ENCODE measurements at regions not wholly inside any gene's neighbourhood (a gene's known extent, or its start where the extent isn't known, plus 50 kb on each side); places are given as distances from the start of the nearest gene placed in this dataset.

DNA sequence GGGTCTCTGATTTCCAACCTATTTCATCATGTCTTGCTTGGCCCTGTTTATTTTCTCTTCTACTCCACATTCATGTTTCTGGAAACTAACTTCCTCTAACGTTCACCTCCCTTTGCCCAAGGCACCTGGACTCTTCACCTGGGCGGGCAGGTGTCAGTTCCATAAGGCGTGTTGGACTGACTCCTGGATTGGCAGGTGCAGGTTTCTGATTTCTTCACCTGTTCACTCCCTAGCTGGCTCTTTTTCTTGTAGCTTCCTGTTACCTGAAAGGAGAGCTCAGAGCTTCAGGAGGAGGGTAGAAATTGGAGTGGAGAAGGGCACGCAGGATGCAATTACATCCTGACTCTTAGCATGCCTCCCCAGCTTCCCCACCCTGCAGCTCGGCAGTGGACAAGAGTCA, 350.8 kb upstream of the KLF3 start:
- no peak for DNase-seq (ENCODE audit: low spot score)

- DNase-seq (ENCODE audit: low spot score): peak; percentile 78
Measured at GRCh38 chr4:38313999-38314561, 349.9 kb upstream of the KLF3 start.

- DNase-seq (ENCODE audit: low spot score): peak; percentile 36
Measured at GRCh38 chr4:38314663-38315062, 349.3 kb upstream of the KLF3 start.

- DNase-seq (ENCODE audit: low spot score): no peak
Measured at GRCh38 chr4:38315286-38315685, 348.7 kb upstream of the KLF3 start.

- no peak for DNase-seq (ENCODE audit: low spot score)
Measured at GRCh38 chr4:38316045-38316444, 348.0 kb upstream of the KLF3 start.

DNA sequence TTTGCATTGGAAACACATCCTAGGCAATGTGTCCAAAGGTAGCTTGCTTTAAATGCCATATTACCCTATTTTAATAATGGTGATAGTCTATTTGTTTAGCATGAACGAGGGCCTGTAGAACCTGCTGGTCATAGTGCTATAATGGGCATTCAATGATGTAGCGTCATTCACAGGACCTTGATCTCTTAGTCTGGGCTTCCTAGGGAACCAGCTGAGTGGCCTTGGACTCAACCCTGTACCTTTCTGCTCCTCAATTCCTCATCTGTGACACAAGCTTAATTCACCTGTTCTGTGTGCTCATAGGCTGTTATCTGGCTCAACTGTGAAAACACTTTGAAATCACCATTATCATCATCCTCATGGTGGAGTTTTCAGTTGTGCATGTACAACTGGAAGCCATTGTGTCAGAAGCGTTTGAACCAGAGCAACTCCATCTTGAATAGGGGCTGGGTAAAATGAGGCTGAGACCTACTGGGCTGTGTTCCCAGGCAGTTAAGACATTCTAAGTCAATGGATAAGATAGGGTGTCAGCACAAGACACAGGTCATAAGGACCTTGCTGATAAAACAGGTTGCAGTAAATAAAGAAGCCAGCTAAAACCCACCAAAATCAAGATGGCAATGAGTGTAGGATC, 346.8 kb upstream of the KLF3 start:
- no peak for DNase-seq (ENCODE audit: low spot score)

DNA sequence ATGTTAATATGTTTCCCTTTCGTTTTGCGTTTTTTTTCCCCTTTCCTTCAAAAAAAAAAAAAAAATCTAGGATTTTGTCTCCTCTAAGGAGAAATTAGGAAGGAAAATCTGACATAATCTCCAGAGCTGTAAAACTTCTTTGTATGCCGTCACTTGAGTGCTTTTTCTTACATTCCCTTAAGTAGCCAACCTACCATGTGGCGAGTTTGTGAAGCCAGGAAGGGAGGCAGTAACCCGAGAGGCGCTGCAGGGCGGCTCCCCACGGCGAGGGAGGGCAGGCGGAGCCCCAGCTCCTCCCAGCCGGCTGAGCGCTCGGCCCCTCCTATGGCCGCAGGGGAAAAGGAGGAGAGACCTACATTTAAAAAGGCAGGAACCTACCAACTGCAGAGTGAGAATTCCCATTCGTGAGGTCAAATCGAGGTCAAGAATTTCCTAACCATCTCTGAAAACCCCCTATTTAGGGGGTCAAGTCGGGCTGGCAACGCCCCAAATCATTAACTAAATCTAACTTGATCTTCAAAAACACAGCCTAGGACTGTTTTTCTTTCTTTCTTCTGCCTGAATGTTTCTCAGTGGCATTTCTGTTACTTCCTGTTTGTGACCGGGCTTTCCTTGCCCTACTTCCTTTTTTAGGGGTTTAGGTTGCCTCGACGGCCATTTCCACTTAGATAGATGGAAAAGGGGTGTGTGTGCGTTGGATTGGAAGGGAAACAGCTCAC, 345.1 kb upstream of the KLF3 start:
- DNase-seq (ENCODE audit: low spot score): peak; percentile 98

- peak; percentile 93 for DNase-seq (ENCODE audit: low spot score)
Measured at GRCh38 chr4:38319456-38320342, 344.3 kb upstream of the KLF3 start.

DNA sequence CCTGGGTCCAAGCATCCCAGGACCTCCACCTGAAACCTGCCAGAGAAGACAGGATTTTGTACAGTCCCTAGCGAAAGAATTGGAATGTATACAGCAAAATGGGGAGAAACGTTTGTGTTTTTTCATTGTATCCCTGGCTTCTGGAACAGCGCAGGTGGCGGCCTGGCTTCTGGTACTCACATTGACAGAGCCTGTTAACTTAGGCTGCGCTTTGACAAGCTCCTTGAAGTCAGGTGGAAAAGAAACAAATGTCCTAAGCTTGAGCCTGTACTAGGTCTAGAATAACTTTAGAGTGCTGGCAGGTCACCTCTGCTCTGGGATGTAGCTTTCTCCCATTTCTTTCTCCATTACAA, 343.7 kb upstream of the KLF3 start:
- no peak for DNase-seq (ENCODE audit: low spot score)

DNA sequence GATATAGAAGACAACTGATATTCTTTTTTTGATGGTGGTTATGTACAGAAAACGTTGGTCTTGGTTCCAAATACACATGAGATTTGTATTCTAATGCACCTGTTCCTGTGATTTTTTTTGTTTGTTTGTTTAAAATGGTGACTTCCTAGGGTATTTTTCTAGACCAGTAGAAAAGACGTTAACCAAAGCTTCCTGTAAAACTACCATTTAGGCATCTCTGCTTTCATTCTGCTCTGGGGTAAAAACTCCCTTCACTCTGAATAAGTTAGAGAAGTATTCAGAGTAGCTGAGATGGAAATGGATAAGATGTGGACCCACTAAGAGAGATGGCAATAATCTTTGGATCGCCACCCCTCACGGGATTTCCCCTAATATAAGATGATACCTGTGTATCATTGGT, 343.2 kb upstream of the KLF3 start:
- DNase-seq (ENCODE audit: low spot score): no peak

GRCh38 chr4:38322714-38323113, 341.3 kb upstream of the KLF3 start:
- peak; percentile 95 for DNase-seq (ENCODE audit: low spot score)

DNA sequence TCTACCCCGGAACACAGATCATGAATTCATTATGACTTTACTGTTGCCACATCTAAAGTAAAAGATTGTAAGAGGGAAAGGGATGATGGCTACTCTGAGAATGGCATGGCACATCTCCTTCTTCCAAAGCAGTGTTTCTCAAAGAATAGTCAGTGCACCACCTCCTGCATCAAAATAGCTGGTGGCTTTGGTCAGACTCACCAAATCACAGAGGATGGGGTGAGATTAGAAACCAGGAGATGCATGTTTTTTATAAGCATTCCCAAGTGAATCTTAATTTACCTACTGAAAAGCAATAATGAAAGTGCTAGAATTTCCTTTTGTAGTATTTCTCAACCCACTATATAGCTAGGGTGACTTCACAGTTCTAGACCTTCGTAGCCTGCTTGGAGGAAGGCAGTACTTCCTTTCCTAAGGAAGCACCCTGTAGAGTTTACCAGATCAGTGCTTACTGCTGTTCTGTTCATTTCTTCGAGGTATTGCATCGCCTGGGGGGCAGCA, 340.8 kb upstream of the KLF3 start:
- DNase-seq (ENCODE audit: low spot score): peak; percentile 82

DNA sequence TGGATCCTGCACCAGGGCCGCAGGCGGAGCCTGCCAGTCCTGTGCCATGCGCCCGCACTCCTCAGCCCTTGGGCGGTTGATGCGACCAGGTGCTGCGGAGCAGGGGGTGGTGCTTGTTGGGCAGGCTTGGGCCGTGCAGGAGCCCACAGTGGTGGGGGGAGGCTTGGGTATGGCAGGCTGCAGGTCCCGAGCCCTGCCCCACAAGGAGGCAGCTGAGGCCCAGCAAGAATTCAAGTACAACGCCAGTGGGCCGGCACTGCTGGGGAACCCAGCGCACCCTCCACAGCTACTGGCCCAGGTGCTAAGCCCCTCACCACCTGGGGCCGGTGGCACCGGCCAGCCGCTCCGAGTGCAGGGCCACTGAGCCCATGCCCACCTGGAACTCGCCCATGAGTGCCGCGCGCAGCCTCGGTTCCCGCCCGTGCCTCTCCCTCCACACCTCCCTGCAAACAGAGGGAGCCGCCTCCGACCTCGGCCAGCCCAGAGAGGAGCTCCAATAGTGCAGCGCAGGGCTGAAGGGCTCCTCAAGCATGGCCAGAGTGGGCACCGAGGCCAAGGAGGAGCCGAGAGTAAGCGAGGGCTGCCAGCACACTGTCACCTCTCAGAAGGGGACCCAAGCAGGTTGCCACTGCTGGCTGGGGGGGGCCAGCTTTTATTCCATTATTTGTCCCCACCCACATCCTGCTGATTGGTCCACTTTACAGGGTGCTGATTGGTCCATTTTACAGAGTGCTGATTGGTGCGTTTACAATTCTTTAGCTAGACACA, 339.0 kb upstream of the KLF3 start:
- no peak for DNase-seq (ENCODE audit: low spot score)

DNA sequence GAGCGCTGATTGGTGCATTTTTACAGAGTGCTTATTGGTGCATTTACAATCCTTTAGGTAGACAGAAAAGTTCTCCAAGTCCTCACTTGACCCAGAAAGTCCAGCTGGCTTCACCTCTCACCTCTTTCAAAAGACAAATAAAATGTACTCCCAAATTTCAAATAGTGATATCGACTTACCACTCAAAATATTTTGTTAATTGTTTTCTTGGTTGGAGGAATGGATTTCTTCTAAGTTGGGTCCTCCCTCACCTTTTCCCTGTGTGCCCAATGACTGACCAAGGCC, 338.4 kb upstream of the KLF3 start:
- DNase-seq (ENCODE audit: low spot score): no peak

- DNase-seq (ENCODE audit: low spot score): no peak
Measured at GRCh38 chr4:38326499-38326898, 337.5 kb upstream of the KLF3 start.

DNA sequence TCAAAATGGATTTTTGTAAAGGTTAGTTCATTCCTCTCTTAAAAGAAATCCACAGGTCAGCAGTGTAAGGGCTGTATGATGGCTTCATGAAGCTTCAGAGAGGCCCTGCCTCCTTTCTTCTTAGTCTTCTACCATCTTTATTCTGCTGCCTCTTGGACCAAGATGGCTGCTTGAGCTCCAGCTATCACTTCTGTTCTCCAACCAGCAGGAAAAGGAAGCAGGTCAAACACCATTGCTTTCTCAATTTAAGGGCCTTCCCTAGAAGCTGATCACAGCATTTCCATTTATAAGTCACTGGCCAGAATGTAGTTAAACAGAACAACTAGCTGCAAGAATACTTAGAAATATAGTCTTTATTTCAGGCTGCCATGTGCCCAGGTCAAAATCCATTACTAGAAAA, 336.8 kb upstream of the KLF3 start:
- DNase-seq (ENCODE audit: low spot score): no peak

DNA sequence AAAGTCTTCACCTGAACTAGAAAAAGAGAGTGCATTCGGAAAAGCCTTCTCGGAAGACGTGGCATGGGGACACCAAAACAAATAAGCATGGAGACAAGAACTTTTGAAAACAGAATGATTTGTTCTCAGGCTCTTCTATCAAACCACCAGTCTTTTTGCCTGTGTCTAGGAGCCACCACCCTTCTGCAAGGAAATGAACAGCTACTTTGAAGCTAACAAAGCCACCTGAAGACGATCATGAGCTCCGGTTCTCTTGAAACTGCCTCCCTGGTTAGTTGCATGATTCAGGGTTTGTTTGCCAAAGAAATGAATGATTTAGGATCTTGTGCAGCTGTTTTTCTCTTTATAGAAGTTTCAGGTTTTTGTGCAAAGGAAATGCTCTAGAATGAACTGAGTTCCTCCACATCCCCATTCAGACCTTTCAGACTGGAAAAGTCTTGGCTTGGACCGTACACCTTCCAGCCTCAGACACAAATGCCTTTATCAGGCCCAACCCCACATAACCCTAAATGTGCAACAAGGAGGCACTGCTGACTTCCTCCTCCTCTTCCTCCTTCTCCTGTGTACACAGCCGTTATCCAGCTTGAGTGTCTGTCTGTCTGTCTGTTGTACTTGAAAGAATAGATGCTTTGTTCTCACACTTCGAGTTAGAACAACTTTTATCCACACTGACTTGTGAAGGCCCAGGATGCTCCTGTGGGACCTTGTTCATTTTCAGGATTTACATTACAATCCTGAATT, 334.8 kb upstream of the KLF3 start:
- no peak for DNase-seq (ENCODE audit: low spot score)

DNA sequence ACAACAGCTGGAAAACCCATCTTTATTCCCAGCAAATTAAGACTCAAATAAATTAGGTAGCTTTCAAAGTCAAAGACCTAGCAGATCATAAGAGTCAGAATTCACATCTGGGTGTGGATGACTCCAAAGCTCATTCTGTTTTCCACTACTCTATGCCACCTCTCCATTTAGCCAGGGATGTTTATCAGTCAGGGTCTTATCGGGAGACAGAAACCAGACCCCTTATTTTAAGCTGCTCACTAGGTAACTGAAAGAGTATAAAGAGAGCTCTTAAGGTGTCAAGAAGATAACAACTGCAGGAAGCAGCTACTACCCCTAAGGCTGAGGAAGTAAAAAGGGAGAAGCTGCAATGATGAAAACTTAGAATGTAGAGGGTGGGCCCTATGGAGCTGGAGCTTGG, 333.7 kb upstream of the KLF3 start:
- no peak for DNase-seq (ENCODE audit: low spot score)

- DNase-seq (ENCODE audit: low spot score): no peak
Measured at GRCh38 chr4:38330936-38331335, 333.1 kb upstream of the KLF3 start.

DNA sequence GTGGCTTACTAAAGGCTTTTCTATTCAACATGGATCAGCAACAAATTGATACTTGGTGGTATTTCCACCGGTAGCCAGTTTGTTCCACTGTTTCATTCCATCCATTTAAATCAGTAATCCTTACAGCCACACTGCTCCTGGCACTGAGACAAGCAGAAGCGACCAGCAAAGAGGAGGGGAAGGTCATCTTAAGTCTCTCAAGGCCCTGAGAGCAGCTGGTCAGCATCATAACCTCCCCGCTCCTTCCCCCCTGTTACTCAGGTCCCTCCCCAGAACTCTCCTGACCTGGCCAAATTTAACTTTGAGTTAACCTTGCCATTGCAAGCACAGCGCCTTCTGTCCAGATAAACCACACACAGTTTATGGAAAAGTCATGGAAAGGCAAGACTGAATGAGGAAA, 331.3 kb upstream of the KLF3 start:
- DNase-seq (ENCODE audit: low spot score): no peak

GRCh38 chr4:38333219-38333618, 330.8 kb upstream of the KLF3 start:
- no peak for DNase-seq (ENCODE audit: low spot score)
